ENCODE measurements at regions not wholly inside any gene's neighbourhood (a gene's known extent, or its start where the extent isn't known, plus 50 kb on each side); places are given as distances from the start of the nearest gene placed in this dataset.
A peak's percentile ranks its signal among the peaks of the same experiment; 100 is the strongest.

- H3K4me1 ChIP-seq (ENCODE audit: low read depth, poor library complexity, severe bottlenecking) = peaks cover 33% of the 10 kb centered on the region
- no peaks in the 10 kb centered on the region for H3K36me3 ChIP-seq (ENCODE audit: insufficient read depth)
- no peak overlapping the region for H3K4me2 ChIP-seq
- no peaks in the 10 kb centered on the region for H3K27me3 ChIP-seq (ENCODE audit: insufficient read depth, low read depth)
- H3K27ac ChIP-seq = no peak overlapping the region
- no peaks in the 10 kb centered on the region for H4K20me1 ChIP-seq (ENCODE audit: insufficient read depth)
- no peak for TF ChIP-seq CTCF (conservative IDR thresholded peaks at IDR 0.05; ENCODE audit: low read depth, low read length)
- peak overlapping the region; percentile 19; the same call in 1 of the 2 replicates for H2AFZ ChIP-seq (ENCODE audit: low read depth)
- H3K9ac ChIP-seq = no peak overlapping the region
- no peak overlapping the region for H3K4me3 ChIP-seq (IDR thresholded peaks at IDR 0.05; ENCODE audit: insufficient read depth, low read depth, low read length)
- no peaks in the 10 kb centered on the region for H3K79me2 ChIP-seq (ENCODE audit: insufficient read depth, low read depth)
Observed at GRCh38 chr6:90435207-90435899, 138.7 kb upstream of the BACH2 start.

GRCh38 chr6:90434094-90434493, 137.5 kb upstream of the BACH2 start:
- H3K27ac ChIP-seq = no peak overlapping the region
- H3K4me2 ChIP-seq = no peak overlapping the region
- no peak overlapping the region for H3K4me3 ChIP-seq (IDR thresholded peaks at IDR 0.05; ENCODE audit: insufficient read depth, low read depth, low read length)
- H4K20me1 ChIP-seq (ENCODE audit: insufficient read depth) = no peaks in the 10 kb centered on the region
- H3K36me3 ChIP-seq (ENCODE audit: insufficient read depth) = no peaks in the 10 kb centered on the region
- H2AFZ ChIP-seq (ENCODE audit: low read depth) = no peak overlapping the region
- no peaks in the 10 kb centered on the region for H3K27me3 ChIP-seq (ENCODE audit: insufficient read depth, low read depth)
- no peak overlapping the region for H3K9ac ChIP-seq
- TF ChIP-seq CTCF (conservative IDR thresholded peaks at IDR 0.05; ENCODE audit: low read depth, low read length) = no peak
- H3K4me1 ChIP-seq (ENCODE audit: low read depth, poor library complexity, severe bottlenecking) = peaks cover 33% of the 10 kb centered on the region
- H3K79me2 ChIP-seq (ENCODE audit: insufficient read depth, low read depth) = no peaks in the 10 kb centered on the region

- Histone ChIP-seq H2AFZ (ENCODE audit: low read depth) (no peak overlapping the region), H3K4me1 (ENCODE audit: low read depth, poor library complexity, severe bottlenecking) (peaks cover 33% of the 10 kb centered on the region), H4K20me1 (ENCODE audit: insufficient read depth) (no peaks in the 10 kb centered on the region), H3K27ac (no peak overlapping the region), H3K4me3 (IDR thresholded peaks at IDR 0.05; ENCODE audit: insufficient read depth, low read depth, low read length) (no peak overlapping the region), H3K36me3 (ENCODE audit: insufficient read depth) (no peaks in the 10 kb centered on the region), H3K4me2 (no peak overlapping the region), H3K79me2 (ENCODE audit: insufficient read depth, low read depth) (no peaks in the 10 kb centered on the region), H3K27me3 (ENCODE audit: insufficient read depth, low read depth) (no peaks in the 10 kb centered on the region), H3K9ac (no peak overlapping the region)
- TF ChIP-seq CTCF (conservative IDR thresholded peaks at IDR 0.05; ENCODE audit: low read depth, low read length) = no peak
Observed at GRCh38 chr6:90432937-90433336, 136.3 kb upstream of the BACH2 start.

GRCh38 chr6:90432041-90432775, 135.6 kb upstream of the BACH2 start:
- peaks cover 33% of the 10 kb centered on the region for H3K4me1 ChIP-seq (ENCODE audit: low read depth, poor library complexity, severe bottlenecking)
- H3K79me2 ChIP-seq (ENCODE audit: insufficient read depth, low read depth) = no peaks in the 10 kb centered on the region
- H3K9ac ChIP-seq = no peak overlapping the region
- no peaks in the 10 kb centered on the region for H3K27me3 ChIP-seq (ENCODE audit: insufficient read depth, low read depth)
- no peak for TF ChIP-seq CTCF (conservative IDR thresholded peaks at IDR 0.05; ENCODE audit: low read depth, low read length)
- no peaks in the 10 kb centered on the region for H4K20me1 ChIP-seq (ENCODE audit: insufficient read depth)
- no peaks in the 10 kb centered on the region for H3K36me3 ChIP-seq (ENCODE audit: insufficient read depth)
- H3K4me3 ChIP-seq (IDR thresholded peaks at IDR 0.05; ENCODE audit: insufficient read depth, low read depth, low read length) = no peak overlapping the region
- H3K4me2 ChIP-seq = no peak overlapping the region
- no peak overlapping the region for H2AFZ ChIP-seq (ENCODE audit: low read depth)
- no peak overlapping the region for H3K27ac ChIP-seq
